ENCODE measurements at regions not wholly inside any gene's neighbourhood (a gene's known extent, or its start where the extent isn't known, plus 50 kb on each side); places are given as distances from the start of the nearest gene placed in this dataset.

- TF ChIP-seq CTCF (IDR thresholded peaks at IDR 0.05; ENCODE audit: insufficient read depth, low read length): no peak
- DNase-seq (ENCODE audit: low read depth): no peak
- H3K4me3 ChIP-seq (ENCODE audit: low read depth, low read length): no peak overlapping the region
These were observed 457.1 kb downstream of the GBA3 start for GRCh38 chr4:23149815-23150214.

- no peak for DNase-seq (ENCODE audit: low read depth)
- no peak for TF ChIP-seq CTCF (IDR thresholded peaks at IDR 0.05; ENCODE audit: insufficient read depth, low read length)
- no peak overlapping the region for H3K4me3 ChIP-seq (ENCODE audit: low read depth, low read length)
These were observed 452.0 kb downstream of the GBA3 start for GRCh38 chr4:23144707-23145106.

GRCh38 chr4:23135792-23136645 lies 443.3 kb downstream of the GBA3 start:
- DNase-seq (ENCODE audit: low read depth): peak; percentile 45
- peak; percentile 80 for TF ChIP-seq CTCF (IDR thresholded peaks at IDR 0.05; ENCODE audit: insufficient read depth, low read length)
- no peak overlapping the region for H3K4me3 ChIP-seq (ENCODE audit: low read depth, low read length)

GRCh38 chr4:23134331-23134730 lies 441.6 kb downstream of the GBA3 start:
- no peak for DNase-seq (ENCODE audit: low read depth)

GRCh38 chr4:23130845-23131244 lies 438.1 kb downstream of the GBA3 start:
- no peak for TF ChIP-seq CTCF (IDR thresholded peaks at IDR 0.05; ENCODE audit: insufficient read depth, low read length)
- no peak for DNase-seq (ENCODE audit: low read depth)
- H3K4me3 ChIP-seq (ENCODE audit: low read depth, low read length): no peak overlapping the region

More at GRCh38 chr4:23134331-23134730, 441.6 kb downstream of the GBA3 start:
- TF ChIP-seq CTCF (IDR thresholded peaks at IDR 0.05; ENCODE audit: insufficient read depth, low read length): no peak
- no peak overlapping the region for H3K4me3 ChIP-seq (ENCODE audit: low read depth, low read length)

- no peak for TF ChIP-seq CTCF (IDR thresholded peaks at IDR 0.05; ENCODE audit: insufficient read depth, low read length)
These were observed 432.4 kb downstream of the GBA3 start for GRCh38 chr4:23125118-23125517.

More at GRCh38 chr4:23125118-23125517, 432.4 kb downstream of the GBA3 start:
- DNase-seq (ENCODE audit: low read depth): no peak
- H3K4me3 ChIP-seq (ENCODE audit: low read depth, low read length): no peak overlapping the region
